GM13977 (cell line): ENCODE measurements at regions not wholly inside any gene's neighbourhood (a gene's known extent, or its start where the extent isn't known, plus 50 kb on each side); places are given as distances from the start of the nearest gene placed in this dataset.

ENCODE experiments used
- DNase-seq: peaks from one replicate; pipeline ENCODE4 v3.0.0; 2012; ENCODE audit warnings: low spot score
- CTCF ChIP-seq: IDR thresholded peaks from 2 replicates; pipeline ENCODE4 v1.5.1; 2012; ENCODE audit warnings: mild to moderate bottlenecking, control low read depth; ENCODE audit not compliant: insufficient read depth; ENCODE audit errors: extremely low read depth, missing control alignments
- in situ Hi-C: fragments of 300-500 bp; cut with MboI; formaldehyde crosslinking; loops from one replicate; pipeline ENCODE4 v1.12.0; 2022; ENCODE audit warnings: low sequenced_read_pairs, low pct_unique_long_range_greater_than_20kb, mixed read lengths, inconsistent platforms; ENCODE audit not compliant: unreplicated experiment

GRCh38 chr19:27986299-27986698, 1226.7 kb downstream of the UQCRFS1 start:
- in situ Hi-C loops: no loop called here
- DNase-seq: no peak
- TF ChIP-seq CTCF: no peak

GRCh38 chr19:27975419-27976005, 1237.4 kb downstream of the UQCRFS1 start:
- DNase-seq: no peak
- in situ Hi-C loops: no loop called here
- TF ChIP-seq CTCF: no peak

GRCh38 chr19:27974082-27974513, 1238.9 kb downstream of the UQCRFS1 start:
- in situ Hi-C loops: no loop called here
- no peak for DNase-seq
- TF ChIP-seq CTCF: peak; percentile 37

GRCh38 chr19:27972291-27973040, 1240.5 kb downstream of the UQCRFS1 start:
- in situ Hi-C loops: no loop called here
- no peak for TF ChIP-seq CTCF
- DNase-seq: no peak

GRCh38 chr19:27971869-27972268, 1241.1 kb downstream of the UQCRFS1 start:
- DNase-seq: no peak
- TF ChIP-seq CTCF: no peak
- in situ Hi-C loops: no loop called here

- no peak for DNase-seq
- in situ Hi-C loops: no loop called here
- no peak for TF ChIP-seq CTCF
Measured at GRCh38 chr19:27971071-27971470, 1241.9 kb downstream of the UQCRFS1 start.
